GM21528 (cell line): ENCODE measurements at regions not wholly inside any gene's neighbourhood (a gene's known extent, or its start where the extent isn't known, plus 50 kb on each side); places are given as distances from the start of the nearest gene placed in this dataset.

ENCODE experiments used
- ATAC-seq: cut with Tn5 transposase; IDR thresholded peaks from one replicate; pipeline ENCODE4 v1.9.1; 2021; ENCODE audit warnings: mild to moderate bottlenecking, moderate library complexity; ENCODE audit not compliant: unreplicated experiment, low FRiP score

GRCh38 chr9:129235041-129235930, 57.2 kb upstream of the IER5L start:
- ATAC-seq: no peak

GRCh38 chr9:129234491-129234890, 56.4 kb upstream of the IER5L start:
- ATAC-seq: no peak

DNA sequence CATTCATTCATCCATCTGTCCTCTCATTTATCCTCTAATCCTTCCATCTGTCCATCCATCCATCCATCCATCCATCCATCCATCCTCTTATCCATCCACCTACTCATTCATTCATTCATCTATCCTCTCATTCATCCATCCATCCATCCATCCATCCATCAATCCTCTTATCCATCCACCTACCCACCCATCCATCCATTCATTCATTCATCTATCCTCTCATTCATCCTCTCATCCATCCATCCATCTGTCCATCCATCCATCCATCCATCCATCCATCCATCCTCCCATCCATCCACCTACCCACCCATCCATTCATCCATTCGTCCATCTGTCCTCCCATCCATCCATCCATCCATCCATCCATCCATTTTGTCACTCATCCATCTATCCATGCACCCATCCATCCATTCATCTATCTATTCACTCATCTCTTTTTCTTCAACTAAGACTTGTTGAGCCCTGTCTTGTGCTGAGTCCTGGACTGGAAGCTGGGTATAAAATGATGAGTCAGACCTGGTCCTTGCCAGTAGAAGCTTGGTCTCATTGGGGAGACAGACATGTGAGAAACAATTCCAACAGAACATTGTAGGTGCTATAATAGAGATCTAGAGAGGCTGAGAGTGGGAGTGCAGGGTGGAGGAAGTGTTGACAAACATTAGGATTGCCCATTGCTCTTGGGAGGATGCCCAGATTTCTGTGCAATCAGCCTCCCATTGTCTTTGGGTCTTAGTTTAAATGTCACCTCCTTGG, 55.0 kb upstream of the IER5L start:
- ATAC-seq: no peak

DNA sequence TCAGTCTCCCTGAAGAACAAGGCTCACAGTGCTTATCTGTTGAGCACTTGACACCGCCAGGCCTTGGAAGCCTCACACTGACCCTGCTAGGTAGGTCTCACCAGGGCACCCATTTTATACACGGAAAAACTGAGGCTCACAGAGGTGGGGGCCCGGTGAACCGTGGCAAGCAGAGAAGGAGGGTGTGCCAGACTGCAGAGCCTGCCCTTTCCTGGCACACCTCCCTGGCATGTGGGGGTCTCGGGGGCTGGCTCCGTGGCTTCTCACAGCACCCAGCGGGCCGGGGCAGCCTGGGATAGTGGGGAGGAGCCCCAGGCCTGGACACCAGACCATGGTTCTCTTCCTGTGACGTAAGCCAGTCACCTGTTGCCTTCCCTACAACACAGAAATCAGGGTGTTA, 53.7 kb upstream of the IER5L start:
- no peak for ATAC-seq

DNA sequence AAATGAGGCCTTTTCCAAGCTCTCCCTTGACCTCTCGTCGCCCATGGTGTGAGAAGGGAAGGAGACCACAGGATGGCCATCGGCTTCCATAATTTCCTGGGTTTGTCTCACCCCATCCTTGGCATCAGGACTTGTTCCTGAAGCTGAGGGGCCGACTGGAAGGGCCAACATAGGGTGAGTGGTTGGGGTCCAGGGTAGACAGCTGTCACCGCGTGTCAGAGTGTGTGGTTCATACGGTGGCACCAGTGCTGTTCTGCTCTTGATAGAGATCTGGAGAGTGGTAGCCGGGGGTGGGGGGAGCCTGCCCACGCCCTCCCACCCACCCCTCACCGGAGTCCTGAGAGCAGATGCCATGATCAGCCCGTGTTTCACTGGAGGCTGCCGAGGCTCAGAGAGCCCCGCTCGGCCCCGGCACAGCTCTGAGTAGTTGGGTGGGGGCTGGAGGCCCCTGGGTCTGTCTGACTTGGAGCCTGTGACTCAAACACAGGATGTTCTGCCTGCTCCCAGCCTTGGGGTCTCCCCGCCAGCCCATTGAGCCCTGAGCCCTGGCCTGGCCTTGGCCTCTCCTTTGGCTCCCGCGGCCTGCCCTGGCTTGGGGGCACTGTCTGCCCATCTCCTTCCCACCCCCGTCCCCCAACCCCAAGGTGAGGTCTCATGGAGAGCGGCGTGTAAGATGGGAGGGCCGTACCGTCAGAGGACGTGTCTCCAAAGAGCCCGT, 53.1 kb upstream of the IER5L start:
- no peak for ATAC-seq

- ATAC-seq: no peak
Measured at GRCh38 chr9:129230302-129230701, 52.2 kb upstream of the IER5L start.
